HG03108 (cell line): ENCODE measurements at regions not wholly inside any gene's neighbourhood (a gene's known extent, or its start where the extent isn't known, plus 50 kb on each side); places are given as distances from the start of the nearest gene placed in this dataset.

Experiments
- ATAC-seq: cut with Tn5 transposase; IDR thresholded peaks from one replicate; pipeline ENCODE4 v1.9.1; 2021; ENCODE audit warnings: moderate library complexity; ENCODE audit not compliant: unreplicated experiment

DNA sequence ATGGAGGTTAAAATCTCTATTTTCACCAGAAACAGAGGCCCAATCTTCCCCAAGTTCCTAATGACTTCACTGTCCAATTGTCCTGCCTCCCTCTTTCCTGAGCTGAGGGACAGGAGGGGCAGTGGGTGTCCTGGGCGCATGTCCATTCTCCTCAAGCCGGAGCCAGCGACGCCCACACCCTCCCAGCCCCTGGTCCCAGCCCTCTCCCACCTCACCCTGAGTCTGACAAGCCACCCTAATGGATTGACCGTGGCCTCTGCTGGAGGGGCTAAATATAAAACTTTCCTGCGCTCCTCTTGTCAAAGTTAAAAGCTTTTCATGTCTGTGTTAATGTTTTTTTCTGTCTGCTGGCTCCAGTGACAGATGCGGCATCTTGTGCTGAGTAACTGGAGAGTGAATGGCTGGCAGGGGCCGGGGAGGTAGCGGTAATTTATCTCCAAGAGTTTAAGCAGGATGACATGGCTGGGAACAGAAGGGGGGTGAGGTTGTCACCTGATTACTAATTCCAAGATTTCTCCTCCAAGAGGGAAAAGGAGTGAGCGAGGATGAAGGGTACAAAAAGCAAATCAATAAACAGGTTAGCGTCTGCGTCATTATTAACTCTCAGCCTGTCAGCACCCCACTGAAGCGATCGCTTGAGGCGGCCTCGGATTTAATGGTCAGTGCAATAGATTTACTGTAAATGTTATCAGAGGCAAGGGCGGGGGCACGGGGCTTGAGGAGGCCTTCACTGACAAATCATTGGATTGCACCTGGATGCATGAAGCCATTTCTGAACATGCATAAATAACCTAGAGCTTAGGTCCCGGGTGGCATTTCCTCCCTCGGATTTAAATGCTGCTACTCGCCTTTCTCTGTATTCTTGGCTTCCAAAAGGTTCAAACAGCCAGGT is 118.1 kb upstream of the MAFB start:
- no peak for ATAC-seq

GRCh38 chr20:40807821-40808170 is 118.8 kb upstream of the MAFB start:
- ATAC-seq = no peak

DNA sequence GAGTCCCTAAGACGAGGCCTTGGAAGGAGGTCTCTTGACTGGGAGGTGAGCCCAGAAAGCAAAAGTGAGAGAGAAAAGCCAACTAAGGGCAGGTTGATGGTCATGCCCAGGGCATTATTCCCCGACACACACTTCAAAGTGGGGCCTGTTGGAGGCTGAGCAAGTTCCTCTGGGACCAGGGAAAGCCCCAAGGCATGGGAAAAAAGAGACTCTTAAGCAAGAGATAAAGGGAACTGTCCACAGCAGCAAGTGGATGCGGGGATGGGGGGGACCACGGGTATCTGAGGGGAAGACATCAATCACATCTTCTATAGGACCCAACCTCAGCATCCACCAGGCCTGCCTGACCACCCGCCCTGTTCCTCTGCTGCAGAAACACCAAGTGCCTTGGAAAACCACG is 119.9 kb upstream of the MAFB start:
- ATAC-seq = no peak

DNA sequence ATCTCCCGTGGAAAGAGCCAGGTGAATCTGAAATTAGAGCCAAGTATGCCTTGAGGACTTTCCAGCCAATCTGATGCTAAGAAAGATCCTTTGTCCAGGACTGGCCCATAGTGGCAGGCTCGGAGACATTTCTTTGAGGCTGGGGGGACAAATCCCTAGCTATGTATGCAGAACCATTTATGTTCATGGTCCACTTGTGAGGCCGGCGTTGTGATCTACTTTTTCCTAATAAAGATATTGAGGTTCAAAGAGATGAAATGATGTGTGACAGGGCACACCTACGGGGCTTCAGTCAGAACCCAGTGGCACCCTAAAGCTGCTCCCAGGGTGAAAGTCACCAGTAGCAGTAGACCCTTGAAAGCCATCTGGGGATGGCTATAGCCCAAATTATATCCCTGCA is 120.3 kb upstream of the MAFB start:
- ATAC-seq = no peak

DNA sequence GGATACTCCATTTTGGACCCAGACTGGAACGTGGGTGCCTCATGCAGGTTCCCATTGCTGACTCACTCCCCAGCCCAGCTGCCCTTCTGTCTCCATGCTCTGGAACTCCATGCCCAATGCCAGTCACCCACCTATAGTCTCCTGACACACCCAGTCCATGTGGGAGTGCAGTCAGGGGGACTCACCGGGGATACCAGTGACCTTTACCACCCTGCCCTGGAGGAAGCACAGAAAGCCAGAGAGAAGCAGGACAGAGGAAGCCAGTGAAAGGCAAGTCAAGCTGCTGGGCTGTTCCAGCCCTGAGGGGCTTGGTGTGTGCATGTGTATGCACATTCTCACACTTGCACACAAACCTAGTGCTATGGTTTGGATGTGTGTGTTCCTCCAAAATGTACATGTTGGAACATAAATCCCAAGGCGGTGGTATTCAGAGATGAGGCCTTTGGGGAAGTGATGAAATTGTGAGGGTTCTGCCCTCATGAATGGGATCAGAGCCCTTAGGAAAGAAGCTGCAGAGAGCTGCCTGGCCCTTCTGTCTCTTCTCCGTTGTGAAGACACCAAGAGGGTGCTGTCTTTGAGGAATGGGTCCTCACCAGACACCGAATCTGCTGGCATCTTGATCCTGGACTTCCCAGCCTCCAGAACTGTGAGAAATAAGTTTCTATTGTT is 121.4 kb upstream of the MAFB start:
- no peak for ATAC-seq

- no peak for ATAC-seq
These were observed 122.0 kb upstream of the MAFB start for GRCh38 chr20:40811004-40811403.

DNA sequence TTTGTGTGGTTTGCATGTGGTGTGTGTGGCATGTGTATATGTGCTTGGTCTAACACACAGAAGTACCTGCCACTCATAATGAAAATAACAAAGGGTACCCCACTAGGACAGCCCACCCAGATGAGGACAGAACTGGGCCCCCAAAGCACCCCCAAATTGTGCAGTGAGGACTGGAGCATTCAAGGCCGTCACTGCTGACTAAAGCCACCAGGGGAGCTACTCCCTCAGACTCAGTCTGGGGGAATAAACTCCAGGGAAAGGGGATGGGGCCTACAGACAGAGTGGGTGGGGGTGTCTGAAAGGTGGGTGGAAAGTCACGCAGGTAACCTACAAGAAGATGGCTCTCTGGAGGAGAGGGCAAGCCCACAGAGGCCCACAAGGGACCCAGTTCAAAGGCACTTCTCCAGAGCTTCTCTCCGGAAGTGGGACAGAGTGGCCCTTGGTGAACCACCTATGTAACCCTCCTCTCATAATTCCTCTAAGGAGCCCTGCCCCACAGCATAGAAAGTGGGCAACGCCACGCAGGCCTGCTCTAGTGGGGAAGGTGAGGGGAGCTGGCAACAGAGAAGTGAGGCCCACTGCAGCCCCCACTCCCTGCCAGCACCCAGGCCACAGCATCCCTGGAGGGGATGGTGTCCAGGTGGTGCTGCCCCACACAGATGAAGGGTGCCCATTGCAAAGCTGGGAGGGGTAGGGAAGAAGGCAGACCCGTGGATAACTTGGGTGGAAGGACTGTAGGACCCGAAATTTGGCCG is 122.8 kb upstream of the MAFB start:
- no peak for ATAC-seq

- ATAC-seq = no peak
These were observed 123.4 kb upstream of the MAFB start for GRCh38 chr20:40812415-40812925.

GRCh38 chr20:40813029-40813431 is 124.0 kb upstream of the MAFB start:
- no peak for ATAC-seq

DNA sequence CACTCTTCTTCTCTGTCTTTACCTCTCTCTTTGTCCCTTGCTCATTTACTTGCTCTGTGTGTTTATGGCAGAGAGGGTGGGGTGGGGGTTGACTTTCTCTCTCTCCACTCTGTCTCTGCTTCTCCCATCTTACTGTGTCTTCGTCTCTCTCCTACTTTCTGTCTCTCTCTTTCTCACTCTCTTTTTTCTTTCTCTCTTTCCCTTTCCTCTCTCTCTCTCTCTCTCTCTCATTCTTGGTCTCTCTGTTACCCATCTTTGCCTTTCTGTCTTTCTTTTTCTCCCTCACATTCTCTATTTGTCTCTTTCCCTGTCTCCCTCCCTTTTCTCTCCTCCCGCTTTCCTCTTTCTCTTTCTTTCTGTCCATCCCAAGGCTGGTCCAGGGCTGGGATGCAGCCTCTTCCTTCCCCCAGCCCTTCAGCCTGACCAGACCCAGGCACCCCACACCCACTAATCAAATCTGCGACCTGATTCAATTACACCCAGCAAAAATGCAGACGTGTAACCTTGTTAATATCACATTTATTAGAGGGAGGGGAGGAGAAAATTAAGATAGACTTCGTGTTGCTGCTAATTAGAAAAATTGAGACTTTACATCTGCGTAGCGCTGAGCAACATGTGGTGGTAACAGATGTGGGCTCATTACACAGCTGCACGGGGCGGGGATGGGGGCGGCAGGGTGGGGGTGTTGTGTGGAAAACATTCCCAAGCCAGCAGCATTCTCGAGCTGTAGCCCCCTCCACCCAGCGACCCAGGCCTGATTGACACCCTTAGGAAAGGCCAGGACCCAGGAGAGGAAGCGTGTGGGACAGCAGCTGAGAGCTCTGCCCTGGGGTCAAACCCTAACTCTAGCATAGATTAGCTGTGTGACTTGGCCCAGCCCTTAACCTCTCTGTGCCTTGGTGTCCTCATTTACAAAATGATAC is 124.9 kb upstream of the MAFB start:
- ATAC-seq = no peak

- no peak for ATAC-seq
These were observed 125.6 kb upstream of the MAFB start for GRCh38 chr20:40814631-40814960.

DNA sequence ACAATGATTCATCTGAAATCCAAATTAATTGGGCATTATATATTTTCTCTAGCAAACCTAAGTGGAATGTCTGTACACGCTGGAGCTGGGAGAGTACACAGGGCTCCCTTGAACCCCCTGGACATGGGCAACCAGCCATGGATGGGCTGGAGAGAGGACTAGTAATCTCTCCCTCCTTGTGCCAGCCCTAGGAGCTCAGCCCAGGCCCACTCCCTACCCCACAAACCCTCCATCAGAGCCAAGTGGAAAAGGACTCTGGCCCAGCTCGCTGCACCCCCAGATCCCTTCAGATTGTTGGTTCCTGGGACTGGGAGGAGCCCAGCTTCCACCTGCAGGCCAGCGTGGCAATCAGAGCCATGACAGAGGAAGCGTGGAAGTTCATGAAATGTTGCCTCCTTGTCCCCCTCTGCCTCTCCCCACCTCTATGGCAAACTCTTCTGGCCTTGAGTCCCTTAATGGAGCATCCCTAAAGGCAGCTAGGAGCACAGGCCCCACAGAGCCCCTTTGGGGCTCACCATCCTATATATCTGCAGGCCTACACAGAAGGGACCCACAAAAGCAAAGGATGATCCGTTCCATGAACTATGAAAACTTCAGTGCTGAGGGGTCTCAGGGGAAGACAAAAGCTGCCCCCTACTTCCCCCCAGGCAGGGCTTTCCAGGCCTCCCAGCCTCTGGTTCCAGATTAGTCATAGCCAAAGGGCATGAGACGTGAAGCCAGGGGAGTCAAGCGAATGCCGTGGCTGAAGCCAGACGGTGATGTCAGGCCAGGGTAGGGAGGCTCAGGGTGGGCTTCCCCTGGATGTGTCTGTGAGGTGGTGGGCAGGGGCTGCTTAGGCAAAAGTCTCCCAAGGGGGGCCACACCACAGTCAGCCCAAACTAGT is 126.4 kb upstream of the MAFB start:
- ATAC-seq = no peak

GRCh38 chr20:40816039-40816352 is 127.0 kb upstream of the MAFB start:
- no peak for ATAC-seq

DNA sequence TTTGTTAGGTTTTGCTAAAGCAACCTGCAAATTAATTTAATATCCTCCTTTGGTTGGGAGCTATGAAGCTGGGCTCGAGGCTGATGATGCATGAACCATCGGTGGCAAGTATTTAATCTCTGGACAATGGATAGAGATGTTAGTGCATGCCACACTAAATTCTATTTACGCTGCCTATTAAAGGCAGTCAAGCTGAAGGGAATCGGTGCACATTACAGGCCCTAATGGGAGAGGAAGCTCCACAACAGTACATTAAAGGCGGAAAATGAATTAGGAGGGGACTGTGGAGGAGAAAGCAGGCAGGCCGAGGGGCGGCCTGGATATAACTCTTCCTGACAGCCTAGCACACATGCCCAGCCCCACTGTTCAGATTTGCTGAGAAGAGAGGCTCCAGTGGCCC is 132.4 kb upstream of the MAFB start:
- ATAC-seq = no peak

DNA sequence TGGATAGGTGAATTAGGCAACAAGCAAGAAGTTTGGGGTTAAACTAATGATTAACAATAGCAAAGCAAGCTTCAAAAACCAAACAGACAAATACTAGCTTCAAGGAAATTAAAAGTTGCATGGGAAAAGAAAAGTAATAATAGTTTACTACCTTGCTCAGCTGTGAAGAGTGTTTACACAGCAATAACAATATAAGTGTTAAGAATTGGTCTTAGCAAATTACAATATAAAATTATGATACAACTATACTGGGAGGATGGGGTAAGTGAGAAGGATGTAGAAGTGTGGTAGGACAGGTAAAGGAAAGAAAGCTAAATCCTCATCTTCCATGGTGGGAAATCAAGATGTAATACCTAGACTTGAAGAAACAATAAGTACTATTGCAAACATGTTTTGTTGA is 137.7 kb upstream of the MAFB start:
- no peak for ATAC-seq

- ATAC-seq = no peak
These were observed 146.3 kb upstream of the MAFB start for GRCh38 chr20:40835321-40835720.

DNA sequence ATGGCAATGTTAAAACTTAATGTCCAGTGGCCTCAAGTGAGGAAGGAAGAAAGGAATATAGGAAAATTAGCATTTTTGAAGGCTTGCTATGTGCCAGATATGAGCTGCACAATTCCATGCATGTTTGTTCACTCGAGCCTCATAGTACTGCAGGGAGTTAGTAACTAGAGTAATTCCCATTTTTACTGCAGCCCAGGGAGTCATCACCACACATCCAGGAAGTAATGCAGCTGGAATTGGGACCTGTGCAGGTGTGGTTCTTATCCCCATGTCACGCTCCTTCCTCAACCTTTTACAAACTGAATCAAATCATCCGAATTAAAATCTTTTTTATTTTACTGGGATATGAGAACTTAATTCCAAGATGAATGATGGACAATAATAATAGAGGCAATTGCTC is 149.5 kb upstream of the MAFB start:
- no peak for ATAC-seq

- ATAC-seq = no peak
These were observed 154.2 kb upstream of the MAFB start for GRCh38 chr20:40843251-40843650.

GRCh38 chr20:40844332-40844731 is 155.3 kb upstream of the MAFB start:
- ATAC-seq = no peak

DNA sequence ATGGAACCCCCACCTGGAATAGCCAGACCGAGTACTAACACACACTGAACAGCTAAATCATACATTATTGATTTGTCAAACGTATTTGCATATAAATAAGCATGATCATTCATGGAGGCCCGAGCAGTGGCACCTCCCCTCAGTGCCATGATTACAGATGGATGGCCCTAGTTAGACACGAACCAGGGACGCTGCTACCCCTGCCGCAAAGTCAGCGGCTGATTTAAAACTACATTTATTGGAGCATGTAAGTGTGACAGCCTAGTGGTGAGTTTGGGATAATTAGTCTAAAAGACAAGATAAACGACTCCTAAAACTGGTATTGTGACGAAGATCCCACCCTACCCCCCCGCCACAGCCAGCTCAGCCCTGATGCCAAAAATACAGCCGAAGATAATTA is 159.1 kb upstream of the MAFB start:
- ATAC-seq = no peak
